ENCODE measurements at regions not wholly inside any gene's neighbourhood (a gene's known extent, or its start where the extent isn't known, plus 50 kb on each side); places are given as distances from the start of the nearest gene placed in this dataset.
A peak's percentile ranks its signal among the peaks of the same experiment; 100 is the strongest.

DNA sequence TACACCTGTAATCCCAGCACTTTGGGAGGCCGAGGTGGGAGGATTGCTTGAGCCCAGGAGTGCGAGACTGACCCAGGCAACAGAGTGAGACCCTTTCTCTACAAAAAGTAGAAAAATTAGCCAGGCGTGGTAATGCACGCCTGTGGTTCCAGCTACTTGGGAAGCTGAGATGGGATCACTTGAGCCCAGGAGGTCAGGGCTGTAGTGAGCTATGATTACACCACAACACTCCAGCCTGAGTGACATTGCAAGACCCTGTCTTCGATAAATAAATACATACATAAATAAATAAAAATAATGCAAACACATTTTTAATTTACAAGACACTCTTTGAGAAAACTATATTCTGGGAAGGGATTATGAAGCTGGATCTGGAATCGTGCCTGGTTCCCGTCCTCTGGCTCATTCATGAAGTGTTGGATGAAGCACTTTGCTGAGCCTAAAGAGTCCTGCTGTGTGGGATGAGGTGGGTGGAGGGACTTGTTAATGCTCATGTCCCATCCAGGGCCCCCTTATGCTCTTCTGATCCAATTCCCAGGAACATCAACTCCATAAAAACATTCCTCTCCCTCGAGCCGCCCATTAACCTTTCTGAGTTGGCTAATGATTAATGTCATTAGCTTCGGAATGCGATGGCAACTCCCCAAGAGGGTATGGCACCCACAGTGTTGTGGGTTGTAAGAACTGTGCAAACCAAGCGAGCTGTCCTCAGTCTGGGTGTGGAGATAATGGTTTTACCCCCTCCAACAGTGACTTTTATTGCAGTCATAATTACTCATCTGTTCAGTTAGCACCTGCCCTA is 236.3 kb downstream of the BAMBI start:
- Mint-ChIP-seq H3K27me3 (no peaks in the 10 kb centered on the region), H3K4me3 (ENCODE audit: low read depth) (no peak overlapping the region), H3K4me1 (ENCODE audit: low read depth) (peaks cover 24% of the 10 kb centered on the region), H3K9me3 (ENCODE audit: low read depth) (no peaks in the 10 kb centered on the region), H3K27ac (peak overlapping the region; percentile 31), H3K36me3 (ENCODE audit: insufficient read depth) (no peaks in the 10 kb centered on the region)
- TF ChIP-seq, protein P1, sequence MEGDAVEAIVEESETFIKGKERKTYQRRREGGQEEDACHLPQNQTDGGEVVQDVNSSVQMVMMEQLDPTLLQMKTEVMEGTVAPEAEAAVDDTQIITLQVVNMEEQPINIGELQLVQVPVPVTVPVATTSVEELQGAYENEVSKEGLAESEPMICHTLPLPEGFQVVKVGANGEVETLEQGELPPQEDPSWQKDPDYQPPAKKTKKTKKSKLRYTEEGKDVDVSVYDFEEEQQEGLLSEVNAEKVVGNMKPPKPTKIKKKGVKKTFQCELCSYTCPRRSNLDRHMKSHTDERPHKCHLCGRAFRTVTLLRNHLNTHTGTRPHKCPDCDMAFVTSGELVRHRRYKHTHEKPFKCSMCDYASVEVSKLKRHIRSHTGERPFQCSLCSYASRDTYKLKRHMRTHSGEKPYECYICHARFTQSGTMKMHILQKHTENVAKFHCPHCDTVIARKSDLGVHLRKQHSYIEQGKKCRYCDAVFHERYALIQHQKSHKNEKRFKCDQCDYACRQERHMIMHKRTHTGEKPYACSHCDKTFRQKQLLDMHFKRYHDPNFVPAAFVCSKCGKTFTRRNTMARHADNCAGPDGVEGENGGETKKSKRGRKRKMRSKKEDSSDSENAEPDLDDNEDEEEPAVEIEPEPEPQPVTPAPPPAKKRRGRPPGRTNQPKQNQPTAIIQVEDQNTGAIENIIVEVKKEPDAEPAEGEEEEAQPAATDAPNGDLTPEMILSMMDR (IDR thresholded peaks at IDR 0.05; ENCODE audit: unreplicated experiment) = no peak
- no peak for DNase-seq (ENCODE audit: low spot score, unreplicated experiment)

GRCh38 chr10:28914701-28915100 is 237.4 kb downstream of the BAMBI start:
- H3K27me3 Mint-ChIP-seq = no peaks in the 10 kb centered on the region
- DNase-seq (ENCODE audit: low spot score, unreplicated experiment) = no peak
- H3K4me3 Mint-ChIP-seq (ENCODE audit: low read depth) = no peak overlapping the region
- H3K4me1 Mint-ChIP-seq (ENCODE audit: low read depth) = peaks cover 24% of the 10 kb centered on the region
- H3K27ac Mint-ChIP-seq = no peak overlapping the region
- no peaks in the 10 kb centered on the region for H3K36me3 Mint-ChIP-seq (ENCODE audit: insufficient read depth)
- H3K9me3 Mint-ChIP-seq (ENCODE audit: low read depth) = no peaks in the 10 kb centered on the region
- TF ChIP-seq, protein P1 (IDR thresholded peaks at IDR 0.05; ENCODE audit: unreplicated experiment) = no peak

- H3K36me3 Mint-ChIP-seq (ENCODE audit: insufficient read depth) = no peaks in the 10 kb centered on the region
- H3K9me3 Mint-ChIP-seq (ENCODE audit: low read depth) = no peaks in the 10 kb centered on the region
- peak overlapping the region; percentile 62 for H3K27ac Mint-ChIP-seq
- peaks cover 23% of the 10 kb centered on the region for H3K4me1 Mint-ChIP-seq (ENCODE audit: low read depth)
- H3K27me3 Mint-ChIP-seq = no peaks in the 10 kb centered on the region
- H3K4me3 Mint-ChIP-seq (ENCODE audit: low read depth) = no peak overlapping the region
- DNase-seq (ENCODE audit: low spot score, unreplicated experiment) = no peak
- TF ChIP-seq, protein P1 (IDR thresholded peaks at IDR 0.05; ENCODE audit: unreplicated experiment) = no peak
Observed at GRCh38 chr10:28915989-28916588, 238.8 kb downstream of the BAMBI start.

DNA sequence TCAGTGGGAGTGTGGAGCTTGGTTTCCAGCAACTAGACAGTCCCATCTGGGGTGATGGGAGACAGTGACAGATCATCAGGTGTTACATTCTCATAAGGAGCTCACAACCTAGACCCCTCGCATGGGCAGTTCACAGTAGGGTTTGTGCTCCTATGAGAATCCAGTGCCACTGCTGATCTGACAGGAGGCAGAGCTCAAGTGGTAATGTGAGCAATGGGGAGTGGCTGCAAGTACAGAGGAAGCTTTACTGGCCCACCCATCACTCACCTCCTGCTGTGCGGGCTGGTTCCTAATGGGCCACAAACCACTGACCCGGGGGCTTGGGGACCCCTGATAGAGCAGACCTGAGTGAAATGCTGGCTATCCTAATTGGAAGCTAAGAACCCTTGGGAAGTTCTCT is 242.8 kb downstream of the BAMBI start:
- TF ChIP-seq, protein P1 (IDR thresholded peaks at IDR 0.05; ENCODE audit: unreplicated experiment) = no peak
- DNase-seq (ENCODE audit: low spot score, unreplicated experiment) = no peak
- Mint-ChIP-seq H3K4me3 (ENCODE audit: low read depth) (no peak overlapping the region), H3K4me1 (ENCODE audit: low read depth) (peaks cover 14% of the 10 kb centered on the region), H3K27ac (no peak overlapping the region), H3K9me3 (ENCODE audit: low read depth) (no peaks in the 10 kb centered on the region), H3K27me3 (peaks cover 10% of the 10 kb centered on the region), H3K36me3 (ENCODE audit: insufficient read depth) (no peaks in the 10 kb centered on the region)

GRCh38 chr10:28922127-28922526 is 244.8 kb downstream of the BAMBI start:
- peaks cover 14% of the 10 kb centered on the region for H3K4me1 Mint-ChIP-seq (ENCODE audit: low read depth)
- TF ChIP-seq, protein P1 (IDR thresholded peaks at IDR 0.05; ENCODE audit: unreplicated experiment) = no peak
- DNase-seq (ENCODE audit: low spot score, unreplicated experiment) = no peak
- peaks cover 12% of the 10 kb centered on the region for H3K27me3 Mint-ChIP-seq
- H3K27ac Mint-ChIP-seq = no peak overlapping the region
- H3K9me3 Mint-ChIP-seq (ENCODE audit: low read depth) = no peaks in the 10 kb centered on the region
- H3K4me3 Mint-ChIP-seq (ENCODE audit: low read depth) = no peak overlapping the region
- no peaks in the 10 kb centered on the region for H3K36me3 Mint-ChIP-seq (ENCODE audit: insufficient read depth)

Measured in progenitor cell of endocrine pancreas (in vitro differentiated cells).